ENCODE measurements at regions not wholly inside any gene's neighbourhood (a gene's known extent, or its start where the extent isn't known, plus 50 kb on each side); places are given as distances from the start of the nearest gene placed in this dataset.
"Not testable (repeated sequence)": the region's sequence is repeated elsewhere in the genome, so short reads cannot be mapped to it uniquely, and the experiment has no call there.

- not testable (repeated sequence) for DNase-seq (ENCODE audit: low read depth)
Observed at GRCh38 chrX:92298067-92298466, 518.9 kb downstream of the PCDH11X start.

- DNase-seq (ENCODE audit: low read depth): not testable (repeated sequence)
Observed at GRCh38 chrX:92333194-92333593, 554.0 kb downstream of the PCDH11X start.

- DNase-seq (ENCODE audit: low read depth): not testable (repeated sequence)
Observed at GRCh38 chrX:92351065-92351464, 571.9 kb downstream of the PCDH11X start.

GRCh38 chrX:92351511-92351910 is 572.3 kb downstream of the PCDH11X start:
- DNase-seq (ENCODE audit: low read depth): no peak
